ENCODE measurements at regions not wholly inside any gene's neighbourhood (a gene's known extent, or its start where the extent isn't known, plus 50 kb on each side); places are given as distances from the start of the nearest gene placed in this dataset.
A peak's percentile ranks its signal among the peaks of the same experiment; 100 is the strongest.
"Not testable (repeated sequence)": the region's sequence is repeated elsewhere in the genome, so short reads cannot be mapped to it uniquely, and the experiment has no call there.

DNA sequence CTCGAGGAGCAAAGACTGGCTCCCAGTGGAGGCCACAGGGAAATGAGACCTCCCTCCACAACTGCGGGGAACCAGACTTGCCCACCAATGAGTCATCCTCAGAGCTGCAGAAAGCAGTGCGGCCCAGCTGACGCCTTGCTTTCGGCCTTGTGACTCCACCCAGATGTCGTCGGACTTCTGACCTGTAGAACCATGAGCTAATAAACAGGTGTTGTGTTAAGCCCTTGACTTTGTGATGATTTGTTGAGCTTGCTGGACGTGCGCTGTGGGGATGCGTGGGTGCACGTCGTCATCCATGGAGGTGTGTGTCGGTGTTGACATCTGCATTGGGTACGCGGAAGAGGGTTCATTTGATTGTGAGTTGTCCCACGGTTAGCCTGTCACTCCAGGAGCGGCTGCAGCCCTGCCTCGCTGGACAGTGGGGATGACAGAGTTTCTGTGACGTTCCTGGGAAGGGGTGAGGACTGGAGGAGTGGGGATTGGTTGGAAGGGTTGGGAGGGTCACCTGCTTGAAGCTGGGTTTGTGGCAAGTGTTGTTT is 154.1 kb downstream of the SH3BP4 start:
- DNase-seq (ENCODE audit: low read depth in 1 of 2, low spot score in 1 of 2): no peak

DNA sequence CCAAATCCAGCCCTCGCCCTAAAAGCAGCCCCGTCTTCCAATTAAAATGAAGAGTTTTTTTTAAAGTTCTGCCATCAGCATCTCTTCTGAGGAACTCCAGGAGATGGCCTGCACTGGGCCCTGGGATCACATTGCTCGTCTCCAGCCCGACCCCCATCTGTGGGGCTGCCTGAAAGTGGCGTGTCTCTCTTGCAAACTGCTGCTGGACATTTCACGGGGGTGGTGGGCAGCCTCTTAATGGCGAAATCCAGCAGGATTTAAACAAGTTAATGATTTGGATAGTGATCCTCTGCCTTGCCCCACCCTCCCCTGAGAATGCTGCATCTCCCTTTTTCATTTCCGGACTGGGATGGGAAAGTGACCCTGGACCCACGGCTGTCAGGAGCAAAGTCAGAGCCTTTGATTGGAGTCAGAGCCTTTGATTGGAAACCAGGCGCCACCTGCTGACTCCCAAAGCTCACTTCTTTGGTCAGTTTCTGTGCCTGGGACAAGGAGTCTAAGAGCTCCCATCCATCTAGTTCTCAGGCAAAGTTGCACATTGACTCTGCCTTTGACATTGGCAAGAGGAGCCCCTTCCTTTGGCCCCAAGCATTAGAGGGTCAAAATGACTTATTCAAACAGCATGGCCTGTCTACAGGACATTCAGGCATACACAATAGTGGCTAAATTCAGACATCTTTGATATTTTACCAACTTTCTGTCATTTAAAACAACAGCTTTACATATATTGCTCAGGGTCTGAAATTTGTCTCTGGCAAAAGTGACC is 155.2 kb downstream of the SH3BP4 start:
- no peak for DNase-seq (ENCODE audit: low read depth in 1 of 2, low spot score in 1 of 2)

DNA sequence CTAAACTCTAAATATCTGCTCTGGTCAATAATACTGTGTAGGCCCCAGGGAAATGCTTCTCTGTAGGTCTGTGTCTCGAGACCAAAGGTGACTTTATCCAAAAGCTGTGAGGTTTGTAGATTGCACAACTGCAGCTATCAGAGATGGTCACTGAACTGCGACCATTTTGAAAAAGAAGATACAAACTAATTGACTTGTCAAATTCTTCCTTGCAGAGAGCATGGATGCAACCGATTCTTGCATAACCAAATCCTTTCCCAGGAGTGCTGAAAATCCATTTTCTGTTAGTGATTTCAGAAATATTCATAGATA is 155.8 kb downstream of the SH3BP4 start:
- DNase-seq (ENCODE audit: low read depth in 1 of 2, low spot score in 1 of 2): no peak

DNA sequence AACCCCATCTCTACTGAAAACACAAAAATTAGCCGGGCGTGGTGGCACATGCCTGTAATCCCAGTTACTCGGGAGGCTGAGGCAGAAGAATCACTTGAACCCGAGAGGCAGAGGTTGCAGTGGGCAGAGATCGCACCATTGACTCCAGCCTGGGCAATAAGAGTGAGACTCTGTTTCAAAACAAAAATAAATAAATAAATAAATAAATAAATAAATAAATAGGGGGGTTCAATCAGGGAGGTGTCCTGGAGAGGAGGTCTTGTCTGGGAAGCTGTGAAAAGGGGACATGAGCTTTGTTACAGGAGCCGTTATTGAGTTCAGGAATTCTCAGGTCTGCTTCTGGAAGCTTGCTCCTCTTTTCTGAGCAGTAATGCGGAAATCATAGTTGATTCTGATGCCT is 157.7 kb downstream of the SH3BP4 start:
- DNase-seq (ENCODE audit: low read depth in 1 of 2, low spot score in 1 of 2): not testable (repeated sequence)

DNA sequence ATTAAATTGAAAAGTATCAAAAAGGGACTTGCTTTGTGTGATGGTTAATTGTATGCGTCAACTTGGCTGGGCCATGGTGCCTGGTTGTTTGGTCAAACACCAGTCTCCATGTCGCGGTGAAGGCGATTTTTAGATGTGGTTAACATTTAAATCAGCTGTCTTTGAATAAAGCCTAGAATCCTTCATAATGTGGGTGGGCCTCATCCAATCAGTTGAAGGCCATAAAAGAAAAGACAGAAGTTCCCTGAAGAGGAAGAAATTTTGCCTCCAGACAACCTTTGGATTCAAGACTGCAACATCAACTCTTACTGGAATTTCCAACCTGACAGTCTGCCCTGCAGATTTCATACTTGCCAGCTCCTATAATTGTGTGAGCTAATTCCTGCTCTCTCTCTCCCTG is 160.5 kb downstream of the SH3BP4 start:
- no peak for DNase-seq (ENCODE audit: low read depth in 1 of 2, low spot score in 1 of 2)

DNA sequence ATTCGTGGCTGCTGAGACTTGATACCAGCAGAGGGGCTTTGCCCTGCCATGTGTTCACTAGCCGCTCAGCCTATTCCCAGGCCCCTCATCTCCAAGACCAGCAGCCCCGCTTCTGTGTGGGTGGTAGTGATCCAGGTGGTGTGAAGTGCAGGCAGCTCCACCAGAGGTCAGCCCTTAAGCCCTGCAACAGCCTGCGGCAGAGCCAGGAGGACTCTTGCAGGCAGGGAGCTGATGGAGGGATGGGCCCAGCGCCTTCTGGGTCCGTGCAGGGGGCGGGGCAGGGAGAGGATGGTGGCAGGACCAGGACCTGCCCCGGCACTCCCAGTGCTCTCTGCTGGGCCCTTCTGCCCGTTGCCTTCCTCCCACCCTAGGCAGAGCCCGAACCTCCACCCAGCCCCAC is 162.0 kb downstream of the SH3BP4 start:
- DNase-seq (ENCODE audit: low read depth in 1 of 2, low spot score in 1 of 2): no peak

DNA sequence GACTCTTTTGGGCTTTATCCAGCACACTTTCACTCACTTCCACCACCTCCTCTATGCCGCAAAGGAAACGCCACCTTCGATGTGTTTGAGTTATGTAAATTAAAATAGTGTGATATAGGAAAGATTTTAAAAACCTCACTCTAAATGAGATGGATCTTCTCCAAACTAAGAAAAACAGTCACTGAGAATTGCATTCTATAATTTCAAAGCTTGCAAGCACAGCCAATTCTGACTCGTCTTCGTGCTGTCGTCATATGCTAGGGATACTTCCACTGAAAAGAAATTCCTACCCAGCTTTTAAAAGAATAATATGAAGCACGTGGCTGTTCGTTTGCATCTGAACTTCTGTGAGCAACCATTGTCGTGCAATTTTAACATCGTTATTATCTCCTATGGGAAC is 162.5 kb downstream of the SH3BP4 start:
- DNase-seq (ENCODE audit: low read depth in 1 of 2, low spot score in 1 of 2): no peak

DNA sequence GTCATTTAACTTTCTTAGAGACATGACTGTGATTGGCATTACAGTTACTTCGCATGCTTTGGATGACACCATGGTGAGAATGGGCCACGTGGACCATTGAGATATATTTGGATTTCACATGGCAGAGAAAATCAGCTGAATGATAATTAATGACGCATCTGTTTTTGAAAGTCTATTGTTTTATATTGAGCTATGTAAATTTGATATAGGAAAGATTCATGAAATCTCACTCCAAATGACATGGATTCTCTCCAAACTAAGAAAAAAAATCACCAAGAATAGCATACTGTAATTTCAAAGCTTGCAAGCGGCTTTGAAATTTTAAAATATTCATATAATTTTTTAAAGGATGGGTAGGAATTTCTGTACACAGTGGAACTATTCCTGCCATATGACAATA is 163.7 kb downstream of the SH3BP4 start:
- DNase-seq (ENCODE audit: low read depth in 1 of 2, low spot score in 1 of 2): no peak

DNA sequence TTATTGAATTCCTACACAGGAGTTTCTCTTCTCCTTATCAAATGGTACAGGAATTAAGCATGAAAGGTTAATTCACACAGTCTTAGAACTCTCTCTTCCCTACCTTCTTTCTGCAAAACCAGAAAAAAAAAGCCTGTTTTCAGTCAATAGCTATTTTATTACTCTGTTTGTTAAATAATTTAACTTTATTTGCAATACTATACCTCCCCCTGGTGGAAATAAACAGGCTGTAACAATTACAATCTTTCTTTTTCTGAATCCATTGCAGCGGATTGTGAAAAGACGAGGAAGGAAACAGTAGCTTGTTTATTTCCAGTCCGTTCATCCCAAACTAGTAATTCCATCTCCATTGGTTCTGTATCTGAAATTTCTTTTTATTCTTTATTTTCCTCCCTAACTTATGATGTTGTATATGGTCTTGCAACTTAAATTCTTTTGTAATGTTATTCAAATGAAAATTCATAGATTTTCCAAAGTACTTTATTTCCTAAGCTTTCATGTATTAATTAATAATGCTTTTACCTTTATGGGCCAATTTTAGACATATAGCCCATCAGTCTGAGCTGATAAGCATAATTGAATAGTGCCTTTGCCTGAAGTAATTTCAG is 165.2 kb downstream of the SH3BP4 start:
- no peak for DNase-seq (ENCODE audit: low read depth in 1 of 2, low spot score in 1 of 2)

DNA sequence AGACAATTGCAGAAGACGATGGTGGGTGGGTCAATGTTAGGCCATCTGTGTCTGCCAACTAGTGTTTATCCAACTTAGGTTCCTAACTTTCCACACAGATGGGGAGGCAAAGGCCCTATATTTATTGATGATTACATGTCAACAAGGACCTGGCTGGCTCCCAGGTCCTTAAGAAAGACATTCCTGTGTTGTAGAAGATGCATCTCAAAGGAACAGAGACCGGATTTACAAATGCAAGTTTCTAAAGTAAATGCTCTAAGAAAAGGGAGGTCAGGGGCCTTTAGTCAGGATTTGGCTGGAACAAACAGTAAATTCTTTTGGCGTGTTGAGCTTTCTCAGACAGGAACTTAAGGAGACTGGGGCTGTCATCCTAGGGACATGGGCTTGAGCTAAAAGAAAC is 175.0 kb downstream of the SH3BP4 start:
- DNase-seq (ENCODE audit: low read depth in 1 of 2, low spot score in 1 of 2): no peak

DNA sequence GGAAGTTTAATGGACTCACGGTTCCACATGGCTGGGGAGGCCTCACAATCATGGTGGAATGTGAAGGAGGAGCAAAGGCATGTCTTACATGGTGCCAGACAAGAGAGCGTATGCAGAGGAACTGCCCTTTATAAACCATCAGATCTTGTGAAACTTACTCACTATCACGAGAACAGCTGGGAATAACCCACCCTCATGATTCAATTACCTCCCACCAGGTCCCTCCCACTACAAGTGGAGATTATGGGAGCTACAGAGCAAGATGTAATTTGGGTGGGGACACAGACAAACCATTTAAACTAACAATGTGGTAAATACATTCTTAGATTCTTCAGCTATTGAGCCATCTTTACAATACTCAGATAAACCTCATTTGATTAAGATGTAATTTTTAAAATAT is 176.1 kb downstream of the SH3BP4 start:
- DNase-seq (ENCODE audit: low read depth in 1 of 2, low spot score in 1 of 2): no peak

DNA sequence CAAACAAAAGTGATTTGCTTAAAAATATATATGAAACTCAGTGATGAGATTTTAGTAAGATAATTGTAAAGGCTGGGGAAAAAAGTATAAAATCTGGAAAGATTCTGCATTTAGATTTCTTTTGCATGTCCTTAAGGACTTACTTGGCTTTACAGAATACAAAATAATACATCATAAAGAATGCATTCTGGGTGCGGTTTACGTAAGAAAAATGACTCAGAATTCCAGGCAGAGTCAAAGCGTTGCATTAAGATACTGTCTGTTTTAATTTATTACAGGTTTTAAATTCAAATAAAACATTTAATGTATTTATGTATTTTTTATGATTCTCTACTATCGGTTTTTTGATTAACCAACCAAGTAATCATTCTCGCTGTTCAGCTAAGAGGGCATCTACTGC is 178.0 kb downstream of the SH3BP4 start:
- no peak for DNase-seq (ENCODE audit: low read depth in 1 of 2, low spot score in 1 of 2)

DNA sequence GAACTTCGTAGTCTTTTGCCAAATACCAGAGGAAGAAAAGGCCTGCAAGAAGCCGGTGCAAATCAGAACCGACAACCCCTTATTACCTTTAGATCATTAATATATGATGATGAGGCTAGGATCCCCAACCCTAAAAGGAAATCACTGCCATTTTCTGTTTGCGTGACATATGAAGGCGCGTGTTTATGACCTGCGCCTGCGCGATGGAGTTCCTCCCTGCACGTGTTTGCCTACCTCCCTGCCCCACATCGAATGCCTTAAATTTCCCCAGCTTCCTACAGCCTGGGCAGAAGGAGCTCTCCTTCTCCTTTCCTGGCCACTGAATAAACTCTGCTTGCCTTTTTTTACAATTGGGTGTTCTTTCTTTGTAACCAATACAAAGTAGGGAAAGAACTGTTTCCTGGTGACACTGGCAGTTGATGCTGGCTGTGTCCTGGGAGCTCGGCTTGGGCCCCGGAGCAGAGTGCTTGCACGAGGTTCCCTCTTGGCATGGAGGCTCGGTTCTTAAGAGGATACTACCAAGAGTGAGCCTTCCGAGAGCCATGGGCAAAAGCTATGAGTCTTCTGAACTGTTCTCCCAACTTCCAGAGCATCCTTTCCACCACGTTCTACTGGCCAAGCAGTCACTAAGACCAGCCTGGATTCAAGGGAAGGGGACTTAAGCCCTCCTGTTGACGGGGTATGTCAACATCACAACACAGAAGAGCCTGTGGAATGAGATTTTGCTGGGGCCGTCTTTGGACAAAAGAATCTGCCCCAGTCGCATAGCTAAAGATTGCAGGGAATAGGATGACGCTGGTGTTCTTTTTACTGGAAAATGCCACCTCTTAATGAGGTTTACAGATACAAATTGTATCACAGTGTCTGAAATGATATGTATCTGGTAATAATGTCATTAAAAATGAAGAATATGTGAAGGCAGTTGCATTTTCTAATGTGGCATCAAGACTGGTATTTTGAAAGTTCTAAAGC is 179.8 kb downstream of the SH3BP4 start:
- DNase-seq (ENCODE audit: low read depth in 1 of 2, low spot score in 1 of 2): no peak

DNA sequence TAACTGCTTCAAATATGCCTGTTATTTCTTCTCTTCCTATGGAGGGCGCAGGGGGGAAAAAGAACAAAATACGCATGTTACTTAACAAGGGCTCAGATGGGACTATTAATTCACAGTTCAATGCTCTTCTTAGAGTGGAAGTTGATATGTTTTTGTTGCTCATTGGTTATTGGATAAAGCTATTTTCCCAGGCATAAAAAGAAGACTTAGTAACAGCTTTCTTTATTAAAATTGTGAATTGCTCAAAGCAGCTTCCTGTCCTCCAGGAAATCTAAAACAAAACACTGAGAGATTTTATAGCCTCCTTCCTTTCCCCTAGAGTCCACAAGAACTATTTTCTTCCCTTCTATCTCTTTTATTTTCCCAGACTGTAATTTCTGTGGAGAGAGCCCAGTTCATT is 180.8 kb downstream of the SH3BP4 start:
- no peak for DNase-seq (ENCODE audit: low read depth in 1 of 2, low spot score in 1 of 2)

DNA sequence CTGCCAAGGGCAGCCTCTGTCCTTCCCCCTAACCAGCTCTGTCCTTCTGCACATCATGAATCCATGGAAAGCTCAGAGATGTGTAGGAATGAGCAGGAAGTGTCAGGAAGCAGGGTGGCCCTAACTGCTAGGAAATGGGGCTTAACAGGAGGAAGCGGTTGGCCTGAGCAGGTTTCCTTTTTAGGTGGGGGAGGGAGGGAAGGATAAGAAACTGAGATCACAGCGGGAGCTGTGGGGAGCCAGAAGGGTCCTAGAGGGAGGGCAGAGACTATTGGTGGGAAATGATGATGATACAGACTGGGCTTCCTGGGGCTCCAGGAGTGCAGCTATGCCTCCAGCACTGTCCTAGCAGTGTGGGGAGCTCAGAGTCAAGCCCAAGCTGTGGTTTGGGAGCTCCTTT is 182.0 kb downstream of the SH3BP4 start:
- no peak for DNase-seq (ENCODE audit: low read depth in 1 of 2, low spot score in 1 of 2)

DNA sequence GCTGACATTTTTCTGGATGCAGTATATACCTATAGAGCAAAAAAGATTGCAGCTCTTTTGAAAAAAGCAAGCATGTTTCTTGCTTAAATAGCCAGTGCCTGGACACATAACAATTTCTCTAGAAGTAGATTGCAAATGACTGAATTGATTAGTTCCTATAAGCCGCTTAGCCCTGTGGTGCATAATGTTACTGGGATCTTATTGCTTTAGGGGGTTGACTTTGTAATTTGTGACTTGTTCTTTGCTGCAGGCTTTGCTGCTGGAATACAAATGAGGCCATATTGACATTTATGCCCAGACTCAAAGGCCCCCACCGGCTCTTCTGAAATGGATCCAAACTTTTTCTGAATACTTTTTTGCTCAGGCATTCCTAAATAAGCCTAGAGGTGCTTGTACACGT is 182.6 kb downstream of the SH3BP4 start:
- no peak for DNase-seq (ENCODE audit: low read depth in 1 of 2, low spot score in 1 of 2)

DNA sequence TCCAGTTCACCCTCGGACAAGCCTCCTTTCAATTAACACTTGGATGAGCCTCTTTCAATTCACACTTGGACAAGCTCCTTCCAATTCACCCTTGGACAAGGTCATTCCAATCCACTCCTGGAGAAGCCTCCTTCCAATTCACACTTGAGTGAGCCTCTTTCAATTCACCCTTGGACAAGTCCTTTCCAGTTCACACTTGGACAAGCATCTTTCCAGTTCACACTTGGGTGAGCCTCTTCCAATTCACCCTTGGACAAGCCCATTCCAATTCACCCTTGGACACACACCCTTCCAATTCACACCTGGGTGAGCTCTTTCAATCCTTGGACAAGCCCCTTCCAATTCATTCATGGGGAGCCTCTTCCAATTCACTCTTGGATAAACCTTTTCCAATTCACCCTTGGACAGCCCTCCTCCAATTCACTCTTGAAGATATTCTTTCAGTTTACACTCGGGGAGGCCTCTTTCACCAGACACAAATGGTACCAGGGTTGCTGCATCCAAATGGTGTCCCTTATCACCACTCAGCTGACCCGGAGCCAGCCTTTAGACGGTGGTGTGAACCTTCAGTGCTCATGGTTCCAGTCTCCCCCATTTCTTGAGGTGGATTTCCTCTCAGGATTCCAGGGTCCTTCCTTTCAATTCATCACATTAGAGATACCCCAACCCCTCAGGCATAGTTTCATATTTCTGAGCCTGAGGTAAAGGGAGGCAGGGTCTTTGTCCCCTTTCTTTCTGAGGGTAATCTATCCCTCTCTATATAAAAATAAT is 183.6 kb downstream of the SH3BP4 start:
- DNase-seq (ENCODE audit: low read depth in 1 of 2, low spot score in 1 of 2): no peak

DNA sequence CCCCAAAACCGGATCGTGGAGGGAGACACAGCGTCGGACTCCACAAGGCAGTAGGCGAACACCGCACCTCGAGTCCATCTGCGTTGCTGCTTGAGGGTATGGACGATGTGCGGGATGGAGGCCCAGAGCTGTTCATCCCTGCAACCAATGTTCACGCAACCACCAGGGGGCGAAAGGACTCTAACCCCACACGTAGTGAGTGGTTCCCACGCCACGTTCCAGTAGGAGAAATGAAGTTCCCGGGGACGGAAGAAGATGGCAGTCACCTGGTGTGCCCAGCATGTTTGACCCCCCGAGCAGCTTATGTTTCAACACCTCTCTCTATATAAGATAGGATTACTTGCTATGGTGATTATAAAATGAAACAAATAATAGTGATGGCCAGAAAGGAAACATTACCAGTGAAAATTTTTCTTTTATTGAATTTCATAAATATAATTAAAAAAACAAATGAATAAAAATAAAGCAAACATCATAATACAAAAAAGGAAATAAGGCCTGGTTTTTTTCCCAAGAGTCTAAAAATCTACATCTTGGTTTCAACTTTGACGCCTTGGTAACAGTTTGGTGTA is 184.3 kb downstream of the SH3BP4 start:
- DNase-seq (ENCODE audit: low read depth in 1 of 2, low spot score in 1 of 2): peak in 1 of 2 donors; percentile 14

DNA sequence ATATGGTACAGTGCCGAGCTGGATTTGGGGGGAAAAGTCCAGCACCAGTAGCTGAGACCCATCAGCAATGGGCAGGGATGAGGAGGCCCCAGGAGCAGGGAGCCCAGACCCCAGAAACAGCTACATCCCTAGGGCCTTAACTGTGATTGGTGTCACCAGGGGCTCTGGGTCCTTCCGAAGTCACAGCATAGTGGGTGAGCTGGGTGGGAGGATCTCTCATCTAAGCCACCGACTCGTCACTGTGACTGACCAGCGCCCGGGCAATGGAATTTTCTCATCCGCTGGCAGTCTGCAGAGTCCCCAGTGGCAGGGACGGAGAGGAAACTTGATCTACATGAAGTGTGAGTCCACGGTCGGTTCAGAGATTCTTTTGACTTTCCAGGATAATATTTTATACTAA is 186.5 kb downstream of the SH3BP4 start:
- no peak for DNase-seq (ENCODE audit: low read depth in 1 of 2, low spot score in 1 of 2)

DNA sequence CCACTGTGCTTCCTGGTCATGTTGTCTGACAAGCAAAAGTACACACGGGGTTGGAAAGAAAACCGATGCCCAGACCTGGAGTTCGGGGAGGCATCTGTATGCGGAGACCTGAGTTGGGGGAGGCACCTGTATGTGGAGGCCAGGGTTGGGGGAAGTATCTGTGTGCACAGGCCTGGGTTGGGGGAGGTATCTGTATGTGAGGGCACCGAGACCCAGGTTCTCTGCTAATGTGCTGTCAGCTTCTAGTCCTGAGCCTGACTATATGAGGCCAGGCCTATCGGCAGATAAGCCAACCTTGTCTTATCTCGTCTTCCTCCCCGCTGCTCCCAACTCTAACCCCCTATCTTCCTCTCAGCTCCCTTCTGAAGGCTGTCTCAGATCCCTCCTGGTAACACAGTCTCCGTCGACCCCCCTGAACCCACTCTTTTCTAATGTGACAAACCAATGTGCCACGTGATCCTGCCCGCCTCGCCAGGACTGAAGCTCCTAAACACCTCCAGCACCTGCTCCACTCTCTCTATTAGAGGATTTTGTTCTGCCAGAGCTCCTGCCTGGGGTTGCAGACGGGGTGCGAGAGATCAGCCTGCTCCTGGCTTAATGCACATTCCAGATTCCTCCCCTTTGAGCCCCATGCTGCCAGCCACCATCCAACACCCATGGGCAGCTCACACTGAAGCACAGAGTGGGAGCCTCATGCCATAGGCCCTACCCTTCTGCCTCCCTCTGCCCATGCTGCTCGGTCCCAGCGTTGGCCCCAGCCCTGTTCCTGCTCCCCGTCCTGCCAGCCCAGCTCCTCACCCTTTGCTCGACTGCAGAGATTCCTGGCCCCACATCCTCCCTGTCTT is 188.4 kb downstream of the SH3BP4 start:
- DNase-seq (ENCODE audit: low read depth in 1 of 2, low spot score in 1 of 2): no peak

All from activated T-helper 1 cell treated with anti-CD3 and anti-CD28 coated beads, Interleukin-2, amount 50 U/mL, for 16 hours (primary cell).